ENCODE measurements at regions not wholly inside any gene's neighbourhood (a gene's known extent, or its start where the extent isn't known, plus 50 kb on each side); places are given as distances from the start of the nearest gene placed in this dataset.
"Not testable (repeated sequence)": the region's sequence is repeated elsewhere in the genome, so short reads cannot be mapped to it uniquely, and the experiment has no call there.

- no peak for DNase-seq (ENCODE audit: low spot score)
Measured at GRCh38 chr5:118468085-118468484, 520.3 kb downstream of the DTWD2 start.

- no peak for DNase-seq (ENCODE audit: low spot score)
Measured at GRCh38 chr5:118467103-118467502, 521.2 kb downstream of the DTWD2 start.

GRCh38 chr5:118466418-118466817, 521.9 kb downstream of the DTWD2 start:
- no peak for DNase-seq (ENCODE audit: low spot score)

- not testable (repeated sequence) for DNase-seq (ENCODE audit: low spot score)
Measured at GRCh38 chr5:118462276-118462675, 526.1 kb downstream of the DTWD2 start.

- no peak for DNase-seq (ENCODE audit: low spot score)
Measured at GRCh38 chr5:118461436-118461835, 526.9 kb downstream of the DTWD2 start.

GRCh38 chr5:118459490-118459889, 528.9 kb downstream of the DTWD2 start:
- no peak for DNase-seq (ENCODE audit: low spot score)

- no peak for DNase-seq (ENCODE audit: low spot score)
Measured at GRCh38 chr5:118456085-118456484, 532.3 kb downstream of the DTWD2 start.

GRCh38 chr5:118451697-118452247, 536.6 kb downstream of the DTWD2 start:
- DNase-seq (ENCODE audit: low spot score), result no peak

- no peak for DNase-seq (ENCODE audit: low spot score)
Measured at GRCh38 chr5:118450554-118451332, 537.6 kb downstream of the DTWD2 start.

- DNase-seq (ENCODE audit: low spot score), result no peak
Measured at GRCh38 chr5:118447350-118447749, 541.0 kb downstream of the DTWD2 start.

- no peak for DNase-seq (ENCODE audit: low spot score)
Measured at GRCh38 chr5:118441956-118442355, 546.4 kb downstream of the DTWD2 start.

GRCh38 chr5:118441034-118441433, 547.3 kb downstream of the DTWD2 start:
- DNase-seq (ENCODE audit: low spot score), result no peak

- no peak for DNase-seq (ENCODE audit: low spot score)
Measured at GRCh38 chr5:118440496-118440895, 547.9 kb downstream of the DTWD2 start.

GRCh38 chr5:118439831-118440230, 548.5 kb downstream of the DTWD2 start:
- no peak for DNase-seq (ENCODE audit: low spot score)

- DNase-seq (ENCODE audit: low spot score), result no peak
Measured at GRCh38 chr5:118435131-118435530, 553.2 kb downstream of the DTWD2 start.

GRCh38 chr5:118434522-118434921, 553.8 kb downstream of the DTWD2 start:
- no peak for DNase-seq (ENCODE audit: low spot score)

- no peak for DNase-seq (ENCODE audit: low spot score)
Measured at GRCh38 chr5:118430076-118430475, 558.3 kb downstream of the DTWD2 start.

- DNase-seq (ENCODE audit: low spot score), result no peak
Measured at GRCh38 chr5:118407958-118408357, 580.4 kb downstream of the DTWD2 start.

GRCh38 chr5:118405650-118406061, 582.7 kb downstream of the DTWD2 start:
- no peak for DNase-seq (ENCODE audit: low spot score)

GRCh38 chr5:118397236-118397635, 591.1 kb downstream of the DTWD2 start:
- DNase-seq (ENCODE audit: low spot score), result no peak

- no peak for DNase-seq (ENCODE audit: low spot score)
Measured at GRCh38 chr5:118392491-118392890, 595.9 kb downstream of the DTWD2 start.

GRCh38 chr5:118382931-118383330, 605.4 kb downstream of the DTWD2 start:
- DNase-seq (ENCODE audit: low spot score), result not testable (repeated sequence)

- no peak for DNase-seq (ENCODE audit: low spot score)
Measured at GRCh38 chr5:118379470-118379869, 608.9 kb downstream of the DTWD2 start.

GRCh38 chr5:118378959-118379358, 609.4 kb downstream of the DTWD2 start:
- DNase-seq (ENCODE audit: low spot score), result no peak
